ENCODE measurements at regions not wholly inside any gene's neighbourhood (a gene's known extent, or its start where the extent isn't known, plus 50 kb on each side); places are given as distances from the start of the nearest gene placed in this dataset.

DNA sequence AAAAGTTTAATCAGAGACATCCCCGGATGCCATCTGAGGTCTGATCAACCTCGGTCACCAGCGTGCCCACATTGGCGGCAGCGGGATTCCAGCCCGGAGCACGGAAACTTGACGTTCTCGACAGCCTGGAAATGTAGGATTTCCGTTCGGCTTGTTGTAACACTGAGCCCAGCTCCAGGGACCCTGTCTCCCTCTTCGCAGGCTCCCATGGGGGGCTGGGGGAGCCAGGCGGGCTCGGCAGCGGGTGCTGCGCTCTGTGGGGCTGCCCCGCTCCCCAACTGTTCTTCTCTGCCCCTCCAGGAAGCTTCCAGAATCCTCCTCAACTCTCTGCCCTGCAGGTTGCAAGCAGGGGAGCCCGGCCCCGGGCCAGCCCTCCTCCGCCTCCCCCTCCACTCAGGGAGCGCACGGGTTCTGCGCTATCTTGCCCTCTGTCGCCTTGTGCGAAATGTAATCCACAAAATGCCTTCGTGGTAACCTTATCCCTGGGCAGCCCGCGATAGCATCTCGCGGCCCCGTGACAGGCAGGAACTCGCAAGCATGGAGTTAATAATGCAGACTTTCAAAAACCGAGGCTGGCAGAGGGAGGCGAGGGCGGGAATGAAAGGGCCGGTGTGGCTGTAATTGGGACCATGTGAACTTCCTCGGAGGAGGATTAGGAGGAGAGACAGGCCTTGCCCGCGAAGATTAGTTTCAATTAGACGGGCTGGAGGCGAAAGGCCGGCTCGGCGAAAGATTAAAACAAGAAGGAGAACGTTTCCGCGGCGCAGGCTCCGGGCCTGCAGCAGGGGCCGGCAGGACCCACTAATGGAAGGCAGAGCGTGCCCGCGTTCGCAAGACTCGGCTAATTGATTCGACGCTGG lies 53.9 kb upstream of the TTC34 start:
- H3K4me3 ChIP-seq (ENCODE audit: low read length): no peak overlapping the region
- H3K9me3 ChIP-seq (ENCODE audit: control insufficient read depth, insufficient read depth, low read length): peaks cover 30% of the 10 kb centered on the region
- H3F3A ChIP-seq (ENCODE audit: control insufficient read depth, insufficient read depth): 0 out of 2 replicates have a peak, but pooled peaks cover 5% of the 10 kb centered on the region
- no peaks in the 10 kb centered on the region for H3K4me1 ChIP-seq (ENCODE audit: control insufficient read depth, low read length)
- H3K27me3 ChIP-seq (ENCODE audit: control insufficient read depth, low read length): no peaks in the 10 kb centered on the region
- H3K79me2 ChIP-seq (ENCODE audit: control insufficient read depth, low read length): no peaks in the 10 kb centered on the region
- H4K20me1 ChIP-seq (ENCODE audit: control insufficient read depth, insufficient read depth, low read depth, low read length): no peaks in the 10 kb centered on the region
- no peaks in the 10 kb centered on the region for H3K36me3 ChIP-seq (ENCODE audit: control insufficient read depth, low read length)
- TF ChIP-seq, protein P1, sequence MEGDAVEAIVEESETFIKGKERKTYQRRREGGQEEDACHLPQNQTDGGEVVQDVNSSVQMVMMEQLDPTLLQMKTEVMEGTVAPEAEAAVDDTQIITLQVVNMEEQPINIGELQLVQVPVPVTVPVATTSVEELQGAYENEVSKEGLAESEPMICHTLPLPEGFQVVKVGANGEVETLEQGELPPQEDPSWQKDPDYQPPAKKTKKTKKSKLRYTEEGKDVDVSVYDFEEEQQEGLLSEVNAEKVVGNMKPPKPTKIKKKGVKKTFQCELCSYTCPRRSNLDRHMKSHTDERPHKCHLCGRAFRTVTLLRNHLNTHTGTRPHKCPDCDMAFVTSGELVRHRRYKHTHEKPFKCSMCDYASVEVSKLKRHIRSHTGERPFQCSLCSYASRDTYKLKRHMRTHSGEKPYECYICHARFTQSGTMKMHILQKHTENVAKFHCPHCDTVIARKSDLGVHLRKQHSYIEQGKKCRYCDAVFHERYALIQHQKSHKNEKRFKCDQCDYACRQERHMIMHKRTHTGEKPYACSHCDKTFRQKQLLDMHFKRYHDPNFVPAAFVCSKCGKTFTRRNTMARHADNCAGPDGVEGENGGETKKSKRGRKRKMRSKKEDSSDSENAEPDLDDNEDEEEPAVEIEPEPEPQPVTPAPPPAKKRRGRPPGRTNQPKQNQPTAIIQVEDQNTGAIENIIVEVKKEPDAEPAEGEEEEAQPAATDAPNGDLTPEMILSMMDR (IDR thresholded peaks at IDR 0.05; ENCODE audit: low read depth, low read length, poor library complexity, severe bottlenecking): no peak
- no peak for TF ChIP-seq EZH2phosphoT487 (IDR thresholded peaks at IDR 0.05; ENCODE audit: borderline replicate concordance, low read length)
- H3K27ac ChIP-seq (ENCODE audit: low read depth, low read length): no peak overlapping the region
- H3K9me2 ChIP-seq (replicated peaks; ENCODE audit: control insufficient read depth, low read length): no peaks in the 10 kb centered on the region
- H3K4me2 ChIP-seq (ENCODE audit: low read length): no peak overlapping the region

GRCh38 chr1:2856066-2856390 lies 54.5 kb upstream of the TTC34 start:
- no peaks in the 10 kb centered on the region for H3K9me2 ChIP-seq (replicated peaks; ENCODE audit: control insufficient read depth, low read length)
- H3K4me1 ChIP-seq (ENCODE audit: control insufficient read depth, low read length): no peaks in the 10 kb centered on the region
- H3K27ac ChIP-seq (ENCODE audit: low read depth, low read length): no peak overlapping the region
- H3K4me3 ChIP-seq (ENCODE audit: low read length): no peak overlapping the region
- H3K27me3 ChIP-seq (ENCODE audit: control insufficient read depth, low read length): no peaks in the 10 kb centered on the region
- H3F3A ChIP-seq (ENCODE audit: control insufficient read depth, insufficient read depth): 0 out of 2 replicates have a peak, but pooled peaks cover 5% of the 10 kb centered on the region
- no peak for TF ChIP-seq EZH2phosphoT487 (IDR thresholded peaks at IDR 0.05; ENCODE audit: borderline replicate concordance, low read length)
- TF ChIP-seq, protein P1 (IDR thresholded peaks at IDR 0.05; ENCODE audit: low read depth, low read length, poor library complexity, severe bottlenecking): no peak
- H4K20me1 ChIP-seq (ENCODE audit: control insufficient read depth, insufficient read depth, low read depth, low read length): no peaks in the 10 kb centered on the region
- H3K9me3 ChIP-seq (ENCODE audit: control insufficient read depth, insufficient read depth, low read length): peaks cover 36% of the 10 kb centered on the region
- no peaks in the 10 kb centered on the region for H3K36me3 ChIP-seq (ENCODE audit: control insufficient read depth, low read length)
- no peak overlapping the region for H3K4me2 ChIP-seq (ENCODE audit: low read length)
- H3K79me2 ChIP-seq (ENCODE audit: control insufficient read depth, low read length): no peaks in the 10 kb centered on the region

DNA sequence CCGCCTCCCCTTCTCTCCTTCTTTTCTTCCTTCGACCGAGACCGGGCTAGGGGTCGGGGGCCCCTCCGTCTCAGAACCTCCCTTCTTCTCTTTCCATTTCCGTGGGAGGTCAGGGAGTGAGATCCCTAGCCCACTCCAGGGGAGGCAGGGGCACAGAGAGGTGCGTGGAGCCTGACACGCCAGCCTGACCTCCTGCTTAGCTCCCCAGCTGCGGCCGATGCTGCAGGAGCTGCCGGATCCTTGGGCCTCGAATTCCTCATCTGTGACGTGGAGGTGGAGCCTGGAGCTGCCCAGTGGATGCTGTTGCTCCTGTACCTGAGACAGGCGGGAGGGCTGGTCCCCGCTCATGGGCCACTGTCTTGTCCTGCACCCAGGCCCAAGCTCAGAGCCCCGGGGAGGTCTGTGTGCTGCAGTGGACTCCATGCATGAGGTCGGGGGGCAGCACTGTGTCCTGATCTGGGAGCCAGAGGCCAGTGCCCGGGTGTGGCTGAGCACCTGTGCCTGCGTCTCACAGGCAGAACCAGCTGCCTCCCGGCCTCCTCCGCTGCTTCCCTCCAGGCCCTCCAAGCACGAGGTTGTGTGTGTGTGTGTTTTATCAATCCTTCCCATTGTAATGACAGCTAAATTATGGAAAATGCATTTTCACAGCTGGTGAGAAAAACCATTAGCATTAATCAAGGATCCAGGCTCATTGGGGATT lies 55.3 kb upstream of the TTC34 start:
- Histone ChIP-seq H3K4me2 (ENCODE audit: low read length) (no peak overlapping the region), H4K20me1 (ENCODE audit: control insufficient read depth, insufficient read depth, low read depth, low read length) (no peaks in the 10 kb centered on the region), H3K27me3 (ENCODE audit: control insufficient read depth, low read length) (no peaks in the 10 kb centered on the region), H3F3A (ENCODE audit: control insufficient read depth, insufficient read depth) (0 out of 2 replicates have a peak, but pooled peaks cover 5% of the 10 kb centered on the region), H3K4me3 (ENCODE audit: low read length) (no peak overlapping the region), H3K79me2 (ENCODE audit: control insufficient read depth, low read length) (no peaks in the 10 kb centered on the region), H3K36me3 (ENCODE audit: control insufficient read depth, low read length) (no peaks in the 10 kb centered on the region), H3K27ac (ENCODE audit: low read depth, low read length) (no peak overlapping the region), H3K9me3 (ENCODE audit: control insufficient read depth, insufficient read depth, low read length) (peaks cover 36% of the 10 kb centered on the region), H3K4me1 (ENCODE audit: control insufficient read depth, low read length) (no peaks in the 10 kb centered on the region), H3K9me2 (replicated peaks; ENCODE audit: control insufficient read depth, low read length) (no peaks in the 10 kb centered on the region)
- TF ChIP-seq, protein P1 (IDR thresholded peaks at IDR 0.05; ENCODE audit: low read depth, low read length, poor library complexity, severe bottlenecking): no peak
- TF ChIP-seq EZH2phosphoT487 (IDR thresholded peaks at IDR 0.05; ENCODE audit: borderline replicate concordance, low read length): no peak

All from DOHH2 (cell line).